Neural cell (in vitro differentiated cells): ENCODE measurements at regions not wholly inside any gene's neighbourhood (a gene's known extent, or its start where the extent isn't known, plus 50 kb on each side); places are given as distances from the start of the nearest gene placed in this dataset.

Source experiments
- CTCF ChIP-seq: fragments of 450-650 bp; IDR thresholded peaks from 2 replicates; pipeline ENCODE4 v1.5.1; 2014; ENCODE audit warnings: antibody characterized with exemption, mild to moderate bottlenecking, moderate library complexity; ENCODE audit not compliant: poor library complexity, severe bottlenecking
- EP300 ChIP-seq: fragments of 450-650 bp; conservative IDR thresholded peaks from 2 replicates; pipeline ENCODE4 v1.6.1; 2014; ENCODE audit warnings: antibody characterized with exemption, mild to moderate bottlenecking, moderate library complexity; ENCODE audit not compliant: poor library complexity, severe bottlenecking
- EZH2 ChIP-seq: fragments of 200-600, 300-800 bp; shearing (Covaris generic), sonication (generic); IDR thresholded peaks from 2 replicates; pipeline ENCODE4 v1.6.1; 2014; ENCODE audit warnings: antibody characterized with exemption, low read length, borderline replicate concordance, mild to moderate bottlenecking; ENCODE audit not compliant: insufficient read depth, poor library complexity, severe bottlenecking
- POLR2AphosphoS5 ChIP-seq: IDR thresholded peaks from 2 replicates; pipeline ENCODE4 v1.6.1; 2012
- REST ChIP-seq: IDR thresholded peaks from 2 replicates; pipeline ENCODE4 v1.6.1; 2012; ENCODE audit warnings: borderline replicate concordance

- no peak for TF ChIP-seq POLR2AphosphoS5
- TF ChIP-seq CTCF = no peak
- TF ChIP-seq EZH2 = no peak
- no peak for TF ChIP-seq REST
- TF ChIP-seq EP300 = no peak
Observed at GRCh38 chr12:58747533-58747932, 172.8 kb downstream of the LRIG3 start.
